Stimulated activated naive B cell treated with anti-CD40 and anti-IgM and Interleukin-4, amounts not matched to agents 10 μg/mL and 1 μg/mL and 100 μg/mL, for 72 hours (primary cell): ENCODE measurements at regions not wholly inside any gene's neighbourhood (a gene's known extent, or its start where the extent isn't known, plus 50 kb on each side); places are given as distances from the start of the nearest gene placed in this dataset.

Experiments used
- ATAC-seq, 2 donors: fragments of 150-1000 bp; cut with Tn5 transposase; replicated peaks; 2 replicates each; pipeline ENCODE4 v1.10.0; 2021; ENCODE audit warnings: moderate library complexity in 1 of 2
- DNase-seq: peaks from one replicate; pipeline ENCODE4 v3.0.0; 2021
- H3K27ac Mint-ChIP-seq: one replicate; pipeline ENCODE4 v1.8.0; 2022; ENCODE audit warnings: mild to moderate bottlenecking, mixed read lengths
- H3K27me3 Mint-ChIP-seq, 2 donors: one replicate each; pipeline ENCODE4 v1.8.0; 2022; ENCODE audit warnings: mixed read lengths in 2 of 2
- H3K36me3 Mint-ChIP-seq, 2 donors: one replicate each; pipeline ENCODE4 v1.8.0; 2022; ENCODE audit warnings: mixed read lengths in 2 of 2, mild to moderate bottlenecking in 1 of 2
- H3K4me1 Mint-ChIP-seq, 2 donors: one replicate each; pipeline ENCODE4 v1.8.0; 2022; ENCODE audit warnings: mixed read lengths in 2 of 2, mild to moderate bottlenecking in 1 of 2
- H3K4me3 Mint-ChIP-seq, 2 donors: one replicate each; pipeline ENCODE4 v1.8.0; 2022; ENCODE audit warnings: mild to moderate bottlenecking in 2 of 2, mixed read lengths in 2 of 2, moderate library complexity in 1 of 2
- H3K9me3 Mint-ChIP-seq, 2 donors: one replicate each; pipeline ENCODE4 v1.8.0; 2022; ENCODE audit warnings: mixed read lengths in 2 of 2, mild to moderate bottlenecking in 1 of 2

DNA sequence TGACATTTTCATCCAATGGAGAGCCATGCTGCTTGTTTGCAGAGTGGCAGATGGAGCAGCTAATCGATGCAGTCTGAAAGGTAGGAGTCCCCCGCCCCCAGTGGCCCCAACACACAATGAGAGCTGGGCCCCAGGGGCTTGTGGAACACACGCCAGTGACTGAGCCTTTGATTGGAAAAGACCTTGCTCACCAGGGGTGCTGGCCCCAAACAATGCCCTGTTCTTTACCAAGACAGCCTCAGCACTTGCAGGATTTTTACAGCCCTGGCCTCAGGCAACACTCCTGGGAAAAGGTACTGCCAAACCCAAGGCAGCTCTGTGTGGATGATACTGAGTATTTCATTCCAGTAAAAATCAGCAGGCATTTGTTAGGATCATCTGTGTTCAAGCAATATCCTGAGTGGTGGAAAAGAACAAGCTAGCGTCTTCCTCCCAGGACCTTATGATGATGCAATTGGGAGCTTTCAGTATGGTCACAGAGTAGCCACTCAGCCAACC, 276.8 kb upstream of the CLINT1 start:
- DNase-seq (no peak), ATAC-seq (no peak)
- H3K4me1 Mint-ChIP-seq, result peaks cover 0 to 5% of the 10 kb centered on the region in 2 donors
- H3K4me3 Mint-ChIP-seq, result no peak overlapping the region
- H3K36me3 Mint-ChIP-seq, result no peaks in the 10 kb centered on the region
- no peaks in the 10 kb centered on the region for H3K9me3 Mint-ChIP-seq
- no peak overlapping the region for H3K27ac Mint-ChIP-seq
- H3K27me3 Mint-ChIP-seq, result peaks cover 0 to 6% of the 10 kb centered on the region in 2 donors

DNA sequence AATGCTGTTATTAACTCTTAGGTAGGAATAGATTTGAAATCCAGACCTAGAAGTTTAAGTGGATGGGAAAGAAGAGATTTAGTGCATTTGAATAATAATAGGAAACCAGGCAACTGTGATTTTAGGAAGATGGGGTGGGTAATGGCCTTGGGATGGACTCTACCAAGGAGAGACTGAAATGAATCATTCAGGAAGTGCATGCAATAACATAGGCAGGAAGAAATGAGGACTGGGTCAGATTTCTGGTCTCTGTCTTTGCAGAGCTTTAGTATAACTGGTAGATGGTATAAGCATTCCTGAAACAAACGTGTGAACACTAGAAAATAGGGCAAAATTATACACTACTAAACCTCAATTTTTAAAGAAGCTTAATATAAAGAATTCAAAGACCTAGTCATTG, 274.4 kb upstream of the CLINT1 start:
- ATAC-seq (no peak), DNase-seq (no peak)
- Mint-ChIP-seq H3K27me3 (peaks cover 0 to 6% of the 10 kb centered on the region in 2 donors), H3K4me3 (no peak overlapping the region), H3K27ac (no peak overlapping the region), H3K4me1 (no peaks in the 10 kb centered on the region), H3K36me3 (no peaks in the 10 kb centered on the region), H3K9me3 (no peaks in the 10 kb centered on the region)

- H3K9me3 Mint-ChIP-seq, result no peaks in the 10 kb centered on the region
- no peak overlapping the region for H3K27ac Mint-ChIP-seq
- DNase-seq (no peak), ATAC-seq (no peak)
- H3K36me3 Mint-ChIP-seq, result no peaks in the 10 kb centered on the region
- no peaks in the 10 kb centered on the region for H3K27me3 Mint-ChIP-seq
- H3K4me3 Mint-ChIP-seq, result no peak overlapping the region
- peaks cover 6 to 7% of the 10 kb centered on the region in 2 donors for H3K4me1 Mint-ChIP-seq
Measured at GRCh38 chr5:158127536-158127935, 268.6 kb upstream of the CLINT1 start.

DNA sequence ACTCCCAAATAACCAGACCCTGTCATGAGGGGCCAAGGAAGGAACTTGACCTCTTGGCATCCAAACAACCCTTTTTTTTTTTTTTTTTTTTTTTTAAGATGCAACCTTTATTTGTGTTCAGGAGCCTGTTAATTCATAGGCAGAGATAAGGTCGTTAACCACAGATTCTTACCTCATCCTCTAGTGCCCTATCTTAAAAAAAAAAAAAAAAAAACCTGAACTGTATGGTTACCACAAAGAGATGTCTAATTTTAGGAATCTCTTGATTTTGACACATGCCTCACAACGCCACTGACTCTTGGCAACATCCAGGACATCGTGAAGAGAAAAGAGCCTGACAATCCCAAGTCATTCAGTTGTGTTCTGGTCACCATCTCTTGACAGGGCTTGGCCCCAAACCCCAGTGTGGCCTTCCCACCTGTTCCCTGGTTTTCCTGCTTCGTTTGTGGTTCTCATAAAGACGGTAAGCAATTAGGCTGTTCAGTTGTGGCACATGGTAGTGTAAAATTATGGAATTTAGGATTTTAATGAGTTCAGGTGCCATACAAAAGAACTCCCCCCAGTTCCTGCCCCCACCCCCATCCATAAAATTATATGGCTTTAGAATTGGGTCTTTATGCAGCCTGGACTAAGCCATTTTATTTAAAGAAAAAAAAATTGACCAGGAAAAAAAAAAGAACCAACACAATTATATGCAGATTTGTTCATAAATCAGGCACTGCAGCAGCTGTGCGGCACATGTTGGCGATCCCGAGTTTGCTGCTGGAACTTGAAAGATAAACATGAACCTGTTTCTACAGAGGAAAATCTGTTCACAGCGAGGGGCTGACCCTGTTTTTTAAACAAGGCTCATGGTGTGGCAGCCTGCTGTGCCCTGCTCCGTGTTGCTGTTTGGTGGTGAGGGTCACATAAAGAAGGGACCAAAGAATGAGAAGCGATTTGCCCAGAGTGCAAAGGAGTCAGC, 267.8 kb upstream of the CLINT1 start:
- H3K27me3 Mint-ChIP-seq, result no peaks in the 10 kb centered on the region
- no peaks in the 10 kb centered on the region for H3K36me3 Mint-ChIP-seq
- H3K9me3 Mint-ChIP-seq, result no peaks in the 10 kb centered on the region
- H3K4me3 Mint-ChIP-seq, result no peak overlapping the region
- ATAC-seq (no peak), DNase-seq (no peak)
- peak overlapping the region; percentile 33 for H3K27ac Mint-ChIP-seq
- H3K4me1 Mint-ChIP-seq, result peaks cover 6 to 7% of the 10 kb centered on the region in 2 donors

DNA sequence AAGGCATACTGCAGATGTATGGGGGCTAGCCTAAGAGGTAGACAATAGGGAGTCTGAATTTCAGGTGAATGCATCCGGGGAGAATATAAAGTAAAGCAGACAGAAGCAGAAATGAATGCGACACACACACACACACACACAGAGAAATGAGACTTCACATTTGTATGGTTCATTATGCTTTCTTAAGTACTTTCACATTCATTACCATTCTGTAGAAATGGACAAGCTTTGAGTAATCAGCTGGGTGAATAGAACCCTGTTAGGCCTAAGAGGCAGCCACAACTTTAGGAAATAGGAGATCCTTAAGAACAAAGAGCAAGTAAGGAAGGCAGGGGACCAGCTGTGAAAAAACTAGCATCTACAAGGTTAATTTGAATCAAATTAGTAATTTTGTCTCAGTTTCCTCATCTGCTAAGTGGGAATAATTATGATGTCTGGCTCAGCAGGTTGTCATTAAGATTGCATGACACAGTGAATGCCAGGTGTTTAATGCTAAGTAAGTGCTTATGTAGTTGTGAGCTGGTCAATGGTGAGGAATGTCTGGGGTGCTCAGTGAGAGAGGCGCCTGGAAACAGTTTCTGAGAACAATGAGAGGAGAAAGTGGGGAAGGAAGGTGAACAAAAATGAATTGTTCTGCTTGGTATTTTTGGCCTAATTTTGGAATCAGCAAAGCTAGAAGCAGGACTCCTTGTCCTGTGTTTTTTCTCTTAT, 265.8 kb upstream of the CLINT1 start:
- H3K36me3 Mint-ChIP-seq, result no peaks in the 10 kb centered on the region

GRCh38 chr5:158123595-158123994, 264.6 kb upstream of the CLINT1 start:
- Mint-ChIP-seq H3K4me3 (no peak overlapping the region), H3K27me3 (no peaks in the 10 kb centered on the region), H3K36me3 (no peaks in the 10 kb centered on the region), H3K27ac (peak overlapping the region; percentile 53), H3K4me1 (peaks cover 7 to 8% of the 10 kb centered on the region in 2 donors), H3K9me3 (no peaks in the 10 kb centered on the region)
- ATAC-seq (peak; percentile 75 to 87), DNase-seq (no peak)

More for the DNA sequence above, 265.8 kb upstream of the CLINT1 start:
- Mint-ChIP-seq H3K27me3 (no peaks in the 10 kb centered on the region), H3K27ac (no peak overlapping the region), H3K4me1 (peaks cover 7 to 8% of the 10 kb centered on the region in 2 donors), H3K4me3 (no peak overlapping the region), H3K9me3 (no peaks in the 10 kb centered on the region)
- no peak for ATAC-seq
- DNase-seq, result no peak

GRCh38 chr5:158121678-158122077, 262.7 kb upstream of the CLINT1 start:
- H3K36me3 Mint-ChIP-seq, result no peaks in the 10 kb centered on the region
- H3K4me1 Mint-ChIP-seq, result peaks cover 12 to 19% of the 10 kb centered on the region in 2 donors
- H3K9me3 Mint-ChIP-seq, result no peaks in the 10 kb centered on the region
- no peak for ATAC-seq
- DNase-seq, result no peak
- H3K27ac Mint-ChIP-seq, result no peak overlapping the region
- peaks cover 0 to 5% of the 10 kb centered on the region in 2 donors for H3K27me3 Mint-ChIP-seq
- no peak overlapping the region for H3K4me3 Mint-ChIP-seq

DNA sequence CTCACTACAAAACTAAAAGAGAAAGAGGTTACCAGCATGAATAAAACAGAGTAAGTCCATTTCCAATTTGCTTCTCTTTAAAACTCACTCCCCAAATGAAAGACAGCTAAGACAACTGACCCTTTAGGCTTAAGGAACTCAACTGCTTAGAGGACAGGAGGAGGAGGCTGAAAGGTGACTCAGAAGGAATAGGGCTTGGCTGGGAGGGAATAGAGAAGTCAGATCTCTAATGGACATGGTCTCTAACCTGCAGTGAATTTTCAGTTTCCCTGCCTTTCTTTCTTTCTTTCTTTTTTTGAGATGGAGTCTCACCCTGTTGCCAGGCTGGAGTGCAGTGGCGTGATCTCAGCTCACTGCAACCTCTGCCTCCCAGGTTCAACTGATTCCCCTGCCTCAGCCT, 261.8 kb upstream of the CLINT1 start:
- Mint-ChIP-seq H3K9me3 (no peaks in the 10 kb centered on the region), H3K4me3 (no peak overlapping the region), H3K4me1 (peaks cover 12 to 23% of the 10 kb centered on the region in 2 donors), H3K27ac (no peak overlapping the region), H3K27me3 (peaks cover 0 to 5% of the 10 kb centered on the region in 2 donors), H3K36me3 (no peaks in the 10 kb centered on the region)
- no peak for ATAC-seq
- DNase-seq, result no peak

DNA sequence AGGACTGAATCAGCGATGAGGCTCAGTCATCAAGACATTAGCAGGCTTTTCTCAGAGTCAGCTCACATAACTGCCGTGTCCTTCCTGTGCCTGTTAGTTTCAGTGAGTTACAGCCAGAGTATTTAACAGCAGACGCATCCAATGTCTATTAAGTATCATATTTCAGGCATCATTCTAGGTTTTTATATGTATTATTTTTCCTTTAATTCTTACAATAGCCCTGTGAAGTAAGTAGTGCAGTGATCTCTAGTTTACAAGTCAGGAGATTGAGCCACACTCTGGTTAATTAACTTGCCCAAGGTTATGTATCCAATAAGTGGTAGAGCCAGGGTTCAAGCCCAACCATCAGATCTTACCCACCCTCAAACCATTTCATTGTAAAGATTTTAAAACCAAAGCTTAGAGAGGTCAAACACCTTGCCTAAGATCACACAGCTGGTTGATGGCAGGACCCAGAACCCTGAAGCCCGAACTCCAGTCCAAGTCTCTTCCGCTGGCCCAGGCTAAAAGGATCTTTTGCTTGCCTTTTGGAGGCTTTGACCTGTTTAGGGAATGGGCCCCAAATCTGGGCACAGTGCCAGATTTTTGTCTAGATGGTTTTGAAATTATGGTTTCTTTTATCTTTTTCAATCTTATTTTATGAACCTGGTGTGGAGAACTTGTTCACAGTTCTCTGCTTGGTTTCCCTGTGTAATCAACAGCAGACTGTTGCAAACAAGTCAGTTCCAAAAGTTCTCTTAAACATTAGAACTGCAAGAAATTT, 261.2 kb upstream of the CLINT1 start:
- H3K27ac Mint-ChIP-seq, result no peak overlapping the region
- no peak for ATAC-seq
- H3K9me3 Mint-ChIP-seq, result no peaks in the 10 kb centered on the region
- no peak for DNase-seq
- H3K4me1 Mint-ChIP-seq, result peaks cover 12 to 23% of the 10 kb centered on the region in 2 donors
- H3K27me3 Mint-ChIP-seq, result peaks cover 0 to 5% of the 10 kb centered on the region in 2 donors
- H3K4me3 Mint-ChIP-seq, result no peak overlapping the region
- no peaks in the 10 kb centered on the region for H3K36me3 Mint-ChIP-seq

GRCh38 chr5:158117467-158118160, 258.7 kb upstream of the CLINT1 start:
- no peak for ATAC-seq
- peaks cover 6 to 16% of the 10 kb centered on the region in 2 donors for H3K4me1 Mint-ChIP-seq
- peaks cover 0 to 5% of the 10 kb centered on the region in 2 donors for H3K27me3 Mint-ChIP-seq
- DNase-seq, result no peak
- H3K4me3 Mint-ChIP-seq, result no peak overlapping the region
- peaks cover 7% of the 10 kb centered on the region in 2 donors for H3K9me3 Mint-ChIP-seq
- no peak overlapping the region for H3K27ac Mint-ChIP-seq
- H3K36me3 Mint-ChIP-seq, result peaks cover 0 to 6% of the 10 kb centered on the region in 2 donors

GRCh38 chr5:158116965-158117364, 258.0 kb upstream of the CLINT1 start:
- peaks cover 6 to 16% of the 10 kb centered on the region in 2 donors for H3K4me1 Mint-ChIP-seq
- H3K27me3 Mint-ChIP-seq, result peaks cover 0 to 5% of the 10 kb centered on the region in 2 donors
- no peak for DNase-seq
- H3K9me3 Mint-ChIP-seq, result peaks cover 7% of the 10 kb centered on the region in 2 donors
- peak; percentile 49 to 71 for ATAC-seq
- peaks cover 0 to 6% of the 10 kb centered on the region in 2 donors for H3K36me3 Mint-ChIP-seq
- no peak overlapping the region for H3K4me3 Mint-ChIP-seq
- H3K27ac Mint-ChIP-seq, result no peak overlapping the region

DNA sequence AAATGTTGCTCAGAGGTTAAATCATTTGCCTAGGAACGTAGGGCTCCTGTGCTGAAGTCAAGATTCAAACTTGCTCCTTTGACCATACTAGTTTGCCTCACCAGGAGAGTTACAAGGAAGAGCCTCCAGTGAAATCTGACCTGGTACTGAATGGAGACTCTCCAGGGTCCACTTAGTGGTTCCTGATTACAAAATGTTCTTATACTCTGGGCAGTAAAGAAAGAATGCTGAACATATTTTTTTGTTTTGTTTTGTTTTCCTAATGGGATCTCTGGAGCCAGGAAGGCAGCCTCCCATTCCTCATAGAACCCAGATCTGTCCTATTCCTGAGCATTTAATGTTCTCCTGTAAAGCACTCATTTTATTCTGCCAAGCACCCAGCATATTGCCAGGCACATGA, 256.5 kb upstream of the CLINT1 start:
- ATAC-seq, result no peak
- Mint-ChIP-seq H3K27me3 (peaks cover 0 to 5% of the 10 kb centered on the region in 2 donors), H3K27ac (no peak overlapping the region)

DNA sequence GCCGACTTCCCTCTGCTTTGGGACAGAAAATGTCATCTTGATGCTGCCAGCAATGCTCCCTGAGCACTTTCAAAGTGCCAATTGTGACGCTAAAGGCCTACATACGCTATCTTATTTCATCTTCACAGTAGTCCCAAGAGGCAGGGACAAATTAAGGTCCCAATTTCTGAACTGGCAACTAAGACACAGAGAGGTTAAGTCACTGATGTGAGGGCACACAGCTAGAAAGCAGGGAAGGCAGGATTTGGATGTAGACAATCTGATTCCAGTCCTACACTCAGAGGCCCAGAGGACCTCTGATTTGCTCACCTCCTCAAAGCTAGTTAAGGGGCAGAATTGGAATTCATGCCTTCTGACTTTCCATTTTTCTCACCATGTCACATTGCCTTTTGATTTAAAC, 249.2 kb upstream of the CLINT1 start:
- Mint-ChIP-seq H3K27me3 (no peaks in the 10 kb centered on the region), H3K4me1 (no peaks in the 10 kb centered on the region), H3K36me3 (no peaks in the 10 kb centered on the region), H3K27ac (no peak overlapping the region), H3K9me3 (no peaks in the 10 kb centered on the region), H3K4me3 (no peak overlapping the region)
- no peak for ATAC-seq
- no peak for DNase-seq

More for the DNA sequence above, 256.5 kb upstream of the CLINT1 start:
- peaks cover 3 to 16% of the 10 kb centered on the region in 2 donors for H3K4me1 Mint-ChIP-seq
- no peak overlapping the region for H3K4me3 Mint-ChIP-seq
- H3K36me3 Mint-ChIP-seq, result peaks cover 0 to 6% of the 10 kb centered on the region in 2 donors
- peaks cover 7% of the 10 kb centered on the region in 2 donors for H3K9me3 Mint-ChIP-seq
- DNase-seq, result no peak
